ENCODE measurements at regions not wholly inside any gene's neighbourhood (a gene's known extent, or its start where the extent isn't known, plus 50 kb on each side); places are given as distances from the start of the nearest gene placed in this dataset.

GRCh38 chr11:87659807-87660206 is 515.4 kb downstream of the RAB38 start:
- Histone ChIP-seq H2AFZ (ENCODE audit: low read depth, low read length, poor library complexity, severe bottlenecking) (no peak overlapping the region), H3K27me3 (ENCODE audit: insufficient read depth, low read length) (peaks cover 28% of the 10 kb centered on the region), H3K36me3 (ENCODE audit: control insufficient read depth in 1 of 2, insufficient read depth in 2 of 2, low read length in 2 of 2) (no peaks in the 10 kb centered on the region), H3K27ac (ENCODE audit: low read depth, low read length) (no peak overlapping the region), H3K79me2 (ENCODE audit: insufficient read depth, low read length) (no peaks in the 10 kb centered on the region), H3K9me3 (ENCODE audit: control insufficient read depth in 1 of 2, insufficient read depth in 1 of 2, low read depth in 1 of 2, low read length in 2 of 2) (no peaks in the 10 kb centered on the region), H3K4me1 (ENCODE audit: control insufficient read depth in 1 of 2, insufficient read depth in 2 of 2, low read length in 2 of 2) (no peaks in the 10 kb centered on the region), H3K9me2 (ENCODE audit: insufficient read depth) (no peaks in the 10 kb centered on the region), H4K20me1 (ENCODE audit: insufficient read depth) (no peaks in the 10 kb centered on the region), H3K9ac (ENCODE audit: low read length) (no peak overlapping the region), H3K4me3 (replicated peaks in 1 of 2; ENCODE audit: low read depth in 1 of 2, low read length in 2 of 2) (no peak overlapping the region), H3K4me2 (ENCODE audit: low read length) (no peak overlapping the region)
- ChIA-PET CTCF (no interaction called here), RAD21 (ENCODE audit: low non-redundant PET in 1 of 2, low total read pairs in 2 of 2, uncharacterized antibody in 2 of 2, unreplicated experiment in 2 of 2) (no interaction called here), POLR2A (no interaction called here)
- DNase-seq (ENCODE audit: low read depth, low spot score) (no peak), ATAC-seq (no peak)
- no TSS peak for BruUV-seq (replicated peaks)
- TF ChIP-seq ZBTB33 (IDR thresholded peaks at IDR 0.05; ENCODE audit: extremely low read depth, insufficient replicate concordance, low read length): no peak
- no peak for TF ChIP-seq CTCF (IDR thresholded peaks at IDR 0.05 in 2 of 3, conservative IDR thresholded peaks at IDR 0.05 in 1 of 3; ENCODE audit: borderline replicate concordance in 1 of 3, insufficient read depth in 1 of 3, low read depth in 2 of 3, low read length in 2 of 3)
- TF ChIP-seq ZFX (IDR thresholded peaks at IDR 0.05): no peak
- TF ChIP-seq ELF1 (IDR thresholded peaks at IDR 0.05; ENCODE audit: borderline replicate concordance, low read depth): no peak
- TF ChIP-seq JUND (IDR thresholded peaks at IDR 0.05): no peak
- no peak for TF ChIP-seq MAX (IDR thresholded peaks at IDR 0.05)
- TF ChIP-seq POLR2A (IDR thresholded peaks at IDR 0.05; ENCODE audit: borderline replicate concordance, extremely low read depth, insufficient read depth, insufficient read length): no peak
- TF ChIP-seq POLR2AphosphoS5 (IDR thresholded peaks at IDR 0.05; ENCODE audit: low read depth, low read length): no peak
- no peak for TF ChIP-seq CBX3 (IDR thresholded peaks at IDR 0.05; ENCODE audit: low read depth)
- TF ChIP-seq EGR1 (IDR thresholded peaks at IDR 0.05; ENCODE audit: low read depth): no peak
- no peak for TF ChIP-seq RAD21 (IDR thresholded peaks at IDR 0.05; ENCODE audit: low read depth)
- no peak for TF ChIP-seq TCF7L2 (IDR thresholded peaks at IDR 0.05; ENCODE audit: borderline replicate concordance, extremely low read depth, insufficient read depth, insufficient read length)
- TF ChIP-seq ATF3 (IDR thresholded peaks at IDR 0.05): no peak
- TF ChIP-seq CEBPB (IDR thresholded peaks at IDR 0.05; ENCODE audit: low read depth): no peak
- no peak for TF ChIP-seq SP1 (IDR thresholded peaks at IDR 0.05; ENCODE audit: low read depth)
- no peak for TF ChIP-seq YY1 (IDR thresholded peaks at IDR 0.05; ENCODE audit: extremely low read depth, insufficient replicate concordance, low read depth, low read length)
- TF ChIP-seq SRF (IDR thresholded peaks at IDR 0.05; ENCODE audit: low read depth): no peak
- TF ChIP-seq EZH2 (IDR thresholded peaks at IDR 0.05): no peak
- no peak for TF ChIP-seq REST (IDR thresholded peaks at IDR 0.05; ENCODE audit: low read depth)
- no peak for TF ChIP-seq EZH2phosphoT487 (IDR thresholded peaks at IDR 0.05; ENCODE audit: borderline replicate concordance)
- intact Hi-C loops (cut with micrococcal nuclease): no loop called here

All from HCT116 (cell line).